ENCODE measurements at regions not wholly inside any gene's neighbourhood (a gene's known extent, or its start where the extent isn't known, plus 50 kb on each side); places are given as distances from the start of the nearest gene placed in this dataset.

DNA sequence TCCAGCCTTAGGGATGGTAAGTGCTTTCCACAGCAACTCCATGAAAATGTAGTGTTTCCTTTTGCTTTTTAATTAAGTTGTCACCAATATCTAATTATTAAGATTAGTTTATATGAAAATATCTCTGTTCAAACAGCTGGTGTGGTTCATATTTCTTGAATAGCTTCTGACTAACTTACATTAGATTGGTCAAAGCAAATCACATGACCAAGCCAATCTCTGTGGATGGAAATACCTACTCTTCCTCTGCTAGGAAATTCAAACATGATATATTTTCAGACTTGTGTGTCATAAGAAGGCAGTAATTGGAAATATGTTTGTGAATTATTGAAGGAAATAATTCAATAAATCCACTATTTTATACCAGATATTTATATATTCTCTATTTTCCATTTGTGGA lies 54.6 kb upstream of the CADM2 start:
- Histone ChIP-seq H3K27ac (no peak overlapping the region), H3K36me3 (replicated peaks) (no peaks in the 10 kb centered on the region), H3K4me3 (ENCODE audit: low read depth, low read length) (no peak overlapping the region), H3K27me3 (replicated peaks) (no peaks in the 10 kb centered on the region)
- no peak for TF ChIP-seq CTCF (IDR thresholded peaks at IDR 0.05; ENCODE audit: low read depth, low read length, missing control alignments)
- in situ Hi-C loops (cut with HindIII; ENCODE audit: low pct_ligation_motif_present, low sequenced_read_pairs), result no loop called here
- DNase-seq, result no peak

GRCh38 chr3:84904816-84905555 lies 53.8 kb upstream of the CADM2 start:
- Histone ChIP-seq H3K27ac (no peak overlapping the region), H3K4me3 (ENCODE audit: low read depth, low read length) (no peak overlapping the region), H3K27me3 (replicated peaks) (no peaks in the 10 kb centered on the region), H3K36me3 (replicated peaks) (no peaks in the 10 kb centered on the region)
- no peak for TF ChIP-seq CTCF (IDR thresholded peaks at IDR 0.05; ENCODE audit: low read depth, low read length, missing control alignments)
- in situ Hi-C loops (cut with HindIII; ENCODE audit: low pct_ligation_motif_present, low sequenced_read_pairs), result no loop called here
- no peak for DNase-seq

DNA sequence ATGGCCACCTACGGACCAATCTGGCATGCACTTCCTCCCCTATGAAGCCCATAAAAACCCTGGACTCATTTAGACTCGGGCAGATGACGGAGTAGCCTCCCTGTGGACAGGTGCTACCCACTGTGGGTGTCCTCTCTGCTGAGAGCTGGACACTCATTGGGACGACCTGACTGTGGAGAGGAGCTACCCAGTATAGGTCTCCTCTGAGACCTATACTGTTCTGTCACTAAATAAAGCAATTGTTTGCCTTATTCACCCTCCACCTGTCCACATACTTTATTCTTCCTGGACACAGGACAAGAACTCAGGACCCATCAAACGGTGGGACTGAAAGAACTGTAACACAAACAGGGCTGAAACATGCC lies 53.3 kb upstream of the CADM2 start:
- no peaks in the 10 kb centered on the region for H3K27me3 ChIP-seq (replicated peaks)
- no peaks in the 10 kb centered on the region for H3K36me3 ChIP-seq (replicated peaks)
- DNase-seq, result no peak
- no peak overlapping the region for H3K4me3 ChIP-seq (ENCODE audit: low read depth, low read length)
- TF ChIP-seq CTCF (IDR thresholded peaks at IDR 0.05; ENCODE audit: low read depth, low read length, missing control alignments), result no peak
- in situ Hi-C loops (cut with HindIII; ENCODE audit: low pct_ligation_motif_present, low sequenced_read_pairs), result no loop called here
- no peak overlapping the region for H3K27ac ChIP-seq

DNA sequence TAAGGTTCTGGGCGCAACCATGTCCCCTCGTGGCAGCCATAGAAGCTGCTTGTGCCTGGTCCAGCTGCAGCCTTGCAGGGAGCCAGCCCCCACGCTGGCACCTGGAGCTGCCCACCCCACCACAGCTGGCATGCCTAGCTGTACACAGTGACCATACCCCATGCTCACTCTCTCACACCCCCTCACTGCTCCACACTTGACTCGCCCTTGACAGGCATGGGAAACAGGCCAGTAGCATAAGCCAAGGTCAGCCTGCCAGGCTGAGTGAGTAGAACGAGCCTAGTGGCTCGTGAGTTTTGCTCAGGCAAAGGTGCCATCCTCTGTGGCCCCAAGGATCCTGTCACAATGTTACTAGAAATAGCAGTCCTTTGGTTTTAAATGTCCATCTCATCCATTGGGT lies 52.7 kb upstream of the CADM2 start:
- no peak overlapping the region for H3K4me3 ChIP-seq (ENCODE audit: low read depth, low read length)
- in situ Hi-C loops (cut with HindIII; ENCODE audit: low pct_ligation_motif_present, low sequenced_read_pairs), result no loop called here
- TF ChIP-seq CTCF (IDR thresholded peaks at IDR 0.05; ENCODE audit: low read depth, low read length, missing control alignments), result no peak
- no peaks in the 10 kb centered on the region for H3K27me3 ChIP-seq (replicated peaks)
- H3K36me3 ChIP-seq (replicated peaks), result no peaks in the 10 kb centered on the region
- no peak for DNase-seq
- no peak overlapping the region for H3K27ac ChIP-seq

All from brain microvascular endothelial cell (primary cell).